AG08396 (cell line): ENCODE measurements at regions not wholly inside any gene's neighbourhood (a gene's known extent, or its start where the extent isn't known, plus 50 kb on each side); places are given as distances from the start of the nearest gene placed in this dataset.

Experiments
- DNase-seq: peaks from one replicate; pipeline ENCODE4 v3.0.0; 2012; ENCODE audit warnings: low spot score, mixed read lengths

GRCh38 chr4:175441256-175441655 lies 370.8 kb downstream of the GPM6A start:
- DNase-seq, result no peak

GRCh38 chr4:175443547-175443946 lies 368.5 kb downstream of the GPM6A start:
- no peak for DNase-seq

GRCh38 chr4:175444512-175444911 lies 367.6 kb downstream of the GPM6A start:
- DNase-seq, result no peak

GRCh38 chr4:175447016-175447415 lies 365.0 kb downstream of the GPM6A start:
- no peak for DNase-seq

GRCh38 chr4:175450446-175450845 lies 361.6 kb downstream of the GPM6A start:
- DNase-seq, result no peak

- DNase-seq, result no peak
Measured at GRCh38 chr4:175451238-175451965, 360.7 kb downstream of the GPM6A start.

- DNase-seq, result no peak
Measured at GRCh38 chr4:175453456-175453855, 358.6 kb downstream of the GPM6A start.

- no peak for DNase-seq
Measured at GRCh38 chr4:175456131-175456530, 355.9 kb downstream of the GPM6A start.

- no peak for DNase-seq
Measured at GRCh38 chr4:175457956-175458355, 354.1 kb downstream of the GPM6A start.

- no peak for DNase-seq
Measured at GRCh38 chr4:175459571-175459970, 352.5 kb downstream of the GPM6A start.

- DNase-seq, result no peak
Measured at GRCh38 chr4:175460414-175460813, 351.6 kb downstream of the GPM6A start.

- DNase-seq, result no peak
Measured at GRCh38 chr4:175469514-175469913, 342.6 kb downstream of the GPM6A start.

- peak; percentile 5 for DNase-seq
Measured at GRCh38 chr4:175470131-175470530, 341.9 kb downstream of the GPM6A start.

GRCh38 chr4:175480404-175480803 lies 331.7 kb downstream of the GPM6A start:
- no peak for DNase-seq

- DNase-seq, result no peak
Measured at GRCh38 chr4:175499735-175500352, 312.2 kb downstream of the GPM6A start.

- DNase-seq, result peak; percentile 7
Measured at GRCh38 chr4:175504318-175504717, 307.7 kb downstream of the GPM6A start.

GRCh38 chr4:175509320-175509719 lies 302.7 kb downstream of the GPM6A start:
- DNase-seq, result no peak

- no peak for DNase-seq
Measured at GRCh38 chr4:175511861-175512260, 300.2 kb downstream of the GPM6A start.

- DNase-seq, result no peak
Measured at GRCh38 chr4:175514174-175514573, 297.9 kb downstream of the GPM6A start.

- DNase-seq, result no peak
Measured at GRCh38 chr4:175530655-175531054, 281.4 kb downstream of the GPM6A start.

GRCh38 chr4:175531405-175532091 lies 280.5 kb downstream of the GPM6A start:
- DNase-seq, result peak; percentile 11

- DNase-seq, result peak; percentile 19
Measured at GRCh38 chr4:175536852-175537453, 275.1 kb downstream of the GPM6A start.

- no peak for DNase-seq
Measured at GRCh38 chr4:175539498-175539897, 272.6 kb downstream of the GPM6A start.
